Prostate gland (tissue), 2 donors: ENCODE measurements at regions not wholly inside any gene's neighbourhood (a gene's known extent, or its start where the extent isn't known, plus 50 kb on each side); places are given as distances from the start of the nearest gene placed in this dataset.

Experiments used
- DNase-seq: peaks from one replicate; pipeline ENCODE4 v3.0.0-alpha.2; 2019; ENCODE audit warnings: low spot score
- H3K27ac ChIP-seq, 2 donors: fragments of 200-600 bp; sonication (generic); 2 replicates each; pipeline ENCODE4 v1.5.1; 2017 to 2019
- H3K27me3 ChIP-seq: fragments of 200-600 bp; sonication (generic); replicated peaks from 2 replicates; pipeline ENCODE4 v1.5.1; 2019; ENCODE audit not compliant: insufficient read depth
- H3K36me3 ChIP-seq, 2 donors: fragments of 200-600 bp; sonication (generic); 1 replicate in 1 of 2; 2 replicates in 1 of 2; pipeline versions ENCODE4 v1.5.1 to v1.8.1; 2017 to 2019
- H3K4me1 ChIP-seq: fragments of 200-600 bp; sonication (generic); replicated peaks from 2 replicates; pipeline ENCODE4 v1.5.1; 2019
- H3K4me3 ChIP-seq, 2 donors: fragments of 200-600 bp; sonication (generic); 2 replicates each; pipeline ENCODE4 v1.5.1; 2017 to 2019
- H3K9me3 ChIP-seq: fragments of 200-600 bp; sonication (generic); 2 replicates; pipeline ENCODE4 v1.5.1; 2017
- CTCF ChIP-seq, 4 experiments: fragments of 200-600 bp in 2 of 4; fragments of 450-650 bp in 2 of 4; sonication (generic) in 2 of 4; IDR thresholded peaks; 1 replicate in 3 of 4; 2 replicates in 1 of 4; pipeline ENCODE4 v1.5.1; 2016 to 2019; ENCODE audit warnings: antibody characterized with exemption in 4 of 4, mild to moderate bottlenecking in 2 of 4, moderate library complexity in 2 of 4
- POLR2A ChIP-seq: fragments of 450-650 bp; IDR thresholded peaks from one replicate; pipeline ENCODE4 v1.6.1; 2016; ENCODE audit warnings: antibody characterized with exemption, mild to moderate bottlenecking
- POLR2AphosphoS5 ChIP-seq: sonication (generic); formaldehyde crosslinking; IDR thresholded peaks from one replicate; pipeline ENCODE4 v1.6.1; 2017; ENCODE audit warnings: antibody characterized with exemption
- WGBS: methylation state at CpG from one replicate; pipeline ENCODE4 v1.1.5; 2018; 5-methylcytosine and 5-hydroxymethylcytosine counted together
- intact Hi-C: fragments of 100-400 bp; cut with DNase I; formaldehyde crosslinking; loops from one replicate; pipeline ENCODE4 v1.14.2; 2022

- 29% methylated on average over 3 of the region's 3 CpGs for WGBS
- no peak for DNase-seq
- no peaks in the 10 kb centered on the region for H3K4me1 ChIP-seq
- H3K36me3 ChIP-seq = no peaks in the 10 kb centered on the region
- no peak overlapping the region for H3K27ac ChIP-seq
- intact Hi-C loops = no loop called here
- no peaks in the 10 kb centered on the region for H3K9me3 ChIP-seq
- no peaks in the 10 kb centered on the region for H3K27me3 ChIP-seq
- TF ChIP-seq POLR2A (no peak), CTCF (IDR thresholded peaks at IDR 0.05) (no peak), POLR2AphosphoS5 (no peak)
- no peak overlapping the region for H3K4me3 ChIP-seq
These were observed 205.4 kb downstream of the LURAP1L start for GRCh38 chr9:12980085-12980851.

GRCh38 chr9:12988258-12988657 lies 213.4 kb downstream of the LURAP1L start:
- 41% methylated on average over 1 of the region's 1 CpG for WGBS
- intact Hi-C loops = no loop called here
- no peaks in the 10 kb centered on the region for H3K27me3 ChIP-seq
- DNase-seq = no peak
- H3K4me1 ChIP-seq = no peaks in the 10 kb centered on the region
- TF ChIP-seq CTCF (IDR thresholded peaks at IDR 0.05) (peak in 1 of 4 experiments; percentile 25), POLR2A (no peak)
- no peaks in the 10 kb centered on the region for H3K9me3 ChIP-seq
- no peak overlapping the region for H3K4me3 ChIP-seq
- H3K36me3 ChIP-seq = no peaks in the 10 kb centered on the region
- H3K27ac ChIP-seq = no peak overlapping the region

GRCh38 chr9:12989669-12990068 lies 214.8 kb downstream of the LURAP1L start:
- Histone ChIP-seq H3K4me1 (no peaks in the 10 kb centered on the region), H3K27ac (no peak overlapping the region), H3K4me3 (no peak overlapping the region), H3K36me3 (no peaks in the 10 kb centered on the region), H3K9me3 (no peaks in the 10 kb centered on the region), H3K27me3 (no peaks in the 10 kb centered on the region)
- TF ChIP-seq CTCF (IDR thresholded peaks at IDR 0.05) (no peak), POLR2A (no peak), POLR2AphosphoS5 (no peak)
- intact Hi-C loops = no loop called here
- no peak for DNase-seq

- Histone ChIP-seq H3K27me3 (no peaks in the 10 kb centered on the region), H3K4me1 (no peaks in the 10 kb centered on the region), H3K9me3 (no peaks in the 10 kb centered on the region), H3K4me3 (no peak overlapping the region), H3K36me3 (no peaks in the 10 kb centered on the region), H3K27ac (no peak overlapping the region)
- TF ChIP-seq POLR2AphosphoS5 (no peak), POLR2A (no peak), CTCF (IDR thresholded peaks at IDR 0.05) (no peak)
- intact Hi-C loops = no loop called here
- 70% methylated on average over 2 of the region's 2 CpGs for WGBS
- no peak for DNase-seq
These were observed 218.6 kb downstream of the LURAP1L start for GRCh38 chr9:12993466-12993865.

GRCh38 chr9:12997009-12997408 lies 222.2 kb downstream of the LURAP1L start:
- DNase-seq = no peak

More at GRCh38 chr9:12997009-12997408, 222.2 kb downstream of the LURAP1L start:
- Histone ChIP-seq H3K4me3 (no peak overlapping the region), H3K4me1 (no peaks in the 10 kb centered on the region), H3K36me3 (no peaks in the 10 kb centered on the region), H3K27me3 (no peaks in the 10 kb centered on the region), H3K9me3 (no peaks in the 10 kb centered on the region), H3K27ac (no peak overlapping the region)
- 4% methylated on average over 3 of the region's 3 CpGs for WGBS
- no peak for TF ChIP-seq POLR2A
- no peak for TF ChIP-seq CTCF (IDR thresholded peaks at IDR 0.05)
- intact Hi-C loops = no loop called here
